Adrenal gland (tissue), 9 donors: ENCODE measurements at regions not wholly inside any gene's neighbourhood (a gene's known extent, or its start where the extent isn't known, plus 50 kb on each side); places are given as distances from the start of the nearest gene placed in this dataset.
"Not testable (repeated sequence)": the region's sequence is repeated elsewhere in the genome, so short reads cannot be mapped to it uniquely, and the experiment has no call there.

Source experiments
- DNase-seq, 7 donors: peaks; one replicate each; pipeline ENCODE4 v3.0.0-alpha.2; 2019 to 2020
- H3K27ac ChIP-seq, 5 donors: fragments of 200-600 bp; sonication (generic) in 4 of 5; 1 replicate in 3 of 5; 2 replicates in 2 of 5; pipeline versions ENCODE4 v1.5.1 to v1.8.0; 2016 to 2020; ENCODE audit warnings: mild to moderate bottlenecking in 1 of 5
- H3K27me3 ChIP-seq: fragments of 200-600 bp; 2 replicates; pipeline ENCODE4 v1.8.0; 2021
- H3K36me3 ChIP-seq, 2 donors: fragments of 200-600 bp; replicated peaks in 1 of 2; 1 replicate in 1 of 2; 2 replicates in 1 of 2; pipeline versions ENCODE4 v1.5.1 to v1.8.0; 2018 to 2022
- H3K4me1 ChIP-seq, 2 donors: fragments of 200-600 bp; replicated peaks in 1 of 2; 1 replicate in 1 of 2; 2 replicates in 1 of 2; pipeline versions ENCODE4 v1.5.1 to v1.8.0; 2018 to 2021
- H3K4me3 ChIP-seq, 4 donors: fragments of 200-600 bp; sonication (generic) in 3 of 4; one replicate each; pipeline ENCODE4 v1.5.1; 2016 to 2018
- H3K9me3 ChIP-seq, 3 donors: fragments of 200-600 bp; sonication (generic) in 1 of 3; replicated peaks in 1 of 3; 1 replicate in 2 of 3; 2 replicates in 1 of 3; pipeline versions ENCODE4 v1.5.1 to v1.8.0; 2016 to 2021
- POLR2A ChIP-seq, 2 donors: fragments of 450-650 bp; IDR thresholded peaks; one replicate each; pipeline ENCODE4 v1.6.1; 2017; ENCODE audit warnings: antibody characterized with exemption in 2 of 2, mild to moderate bottlenecking in 2 of 2, moderate library complexity in 1 of 2
- WGBS, 4 donors: extraction: QIAGEN DNeasy Blood & Tissue Kit in 2 of 4; methylation state at CpG; one replicate each; pipeline versions ENCODE4 v1.1.5 to v1.1.7; 2013 to 2017; 5-methylcytosine and 5-hydroxymethylcytosine counted together
- intact Hi-C, 2 donors: fragments of 100-400 bp; cut with DNase I; formaldehyde crosslinking; loops; one replicate each; pipeline versions ENCODE4 v1.14.1 to v1.15.0; 2022 to 2023
- TF ChIP-seq, protein P1 (sequence below), 6 experiments: fragments of 450-650 bp in 4 of 6; fragments of 200-600 bp in 2 of 6; sonication (generic) in 1 of 6; IDR thresholded peaks; 1 replicate in 5 of 6; 2 replicates in 1 of 6; pipeline versions ENCODE4 v1.5.1 to v1.8.0; 2016 to 2021; ENCODE audit warnings: antibody characterized with exemption in 6 of 6, mild to moderate bottlenecking in 2 of 6, moderate library complexity in 1 of 6
- donor health status: healthy with polysubstance abuse.
- donor health status: Bipolar disorder and iron deficiency.
- donor health status: DM: yes; HTN: yes; CAD: no.
- donor health status: DM: no; HTN: no; CAD: no.
- donor health status: DM: no; HTN: no; CAD: no.

DNA sequence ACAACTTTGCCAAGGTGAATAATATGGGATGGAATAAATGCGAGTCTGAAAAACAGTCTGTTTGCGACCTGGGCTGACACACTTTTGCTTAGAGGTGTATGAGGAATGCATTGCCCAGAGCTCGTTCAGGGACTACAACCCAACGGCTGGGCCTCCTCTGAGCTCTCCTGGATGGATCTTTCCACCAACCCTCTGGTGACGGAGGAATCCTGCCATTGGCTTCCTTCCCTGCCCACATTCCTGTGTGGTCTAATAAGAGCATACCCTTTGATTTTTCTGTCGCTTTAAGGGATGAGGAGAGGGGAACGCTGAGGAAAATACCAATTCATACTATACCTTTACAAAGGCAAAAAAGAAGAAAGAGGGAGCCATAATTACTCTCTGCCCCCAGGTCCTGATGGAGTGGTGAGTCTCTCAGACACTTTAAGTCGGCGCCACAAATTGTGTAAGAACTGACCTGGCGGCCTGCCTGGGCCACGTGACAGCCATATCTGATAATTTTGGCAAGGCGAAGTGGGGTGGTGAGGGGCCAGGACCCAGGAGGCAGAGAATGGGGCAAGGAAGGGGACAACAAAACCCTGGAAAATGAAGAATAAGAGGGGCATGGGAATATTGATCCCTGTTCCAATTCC lies 265.2 kb upstream of the MSX2 start:
- no peaks in the 10 kb centered on the region for H3K4me1 ChIP-seq
- intact Hi-C loops, result no loop called here
- no peaks in the 10 kb centered on the region for H3K36me3 ChIP-seq
- H3K27me3 ChIP-seq, result no peaks in the 10 kb centered on the region
- WGBS, 4 donors, result 68 to 78% (median 75%) methylated on average over 12 of the region's 12 CpGs
- H3K4me3 ChIP-seq, result no peak overlapping the region
- TF ChIP-seq POLR2A (IDR thresholded peaks at IDR 0.05), result no peak
- TF ChIP-seq, protein P1, sequence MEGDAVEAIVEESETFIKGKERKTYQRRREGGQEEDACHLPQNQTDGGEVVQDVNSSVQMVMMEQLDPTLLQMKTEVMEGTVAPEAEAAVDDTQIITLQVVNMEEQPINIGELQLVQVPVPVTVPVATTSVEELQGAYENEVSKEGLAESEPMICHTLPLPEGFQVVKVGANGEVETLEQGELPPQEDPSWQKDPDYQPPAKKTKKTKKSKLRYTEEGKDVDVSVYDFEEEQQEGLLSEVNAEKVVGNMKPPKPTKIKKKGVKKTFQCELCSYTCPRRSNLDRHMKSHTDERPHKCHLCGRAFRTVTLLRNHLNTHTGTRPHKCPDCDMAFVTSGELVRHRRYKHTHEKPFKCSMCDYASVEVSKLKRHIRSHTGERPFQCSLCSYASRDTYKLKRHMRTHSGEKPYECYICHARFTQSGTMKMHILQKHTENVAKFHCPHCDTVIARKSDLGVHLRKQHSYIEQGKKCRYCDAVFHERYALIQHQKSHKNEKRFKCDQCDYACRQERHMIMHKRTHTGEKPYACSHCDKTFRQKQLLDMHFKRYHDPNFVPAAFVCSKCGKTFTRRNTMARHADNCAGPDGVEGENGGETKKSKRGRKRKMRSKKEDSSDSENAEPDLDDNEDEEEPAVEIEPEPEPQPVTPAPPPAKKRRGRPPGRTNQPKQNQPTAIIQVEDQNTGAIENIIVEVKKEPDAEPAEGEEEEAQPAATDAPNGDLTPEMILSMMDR (IDR thresholded peaks at IDR 0.05), result no peak
- H3K27ac ChIP-seq, result no peak overlapping the region
- H3K9me3 ChIP-seq, result no peaks in the 10 kb centered on the region
- no peak for DNase-seq

DNA sequence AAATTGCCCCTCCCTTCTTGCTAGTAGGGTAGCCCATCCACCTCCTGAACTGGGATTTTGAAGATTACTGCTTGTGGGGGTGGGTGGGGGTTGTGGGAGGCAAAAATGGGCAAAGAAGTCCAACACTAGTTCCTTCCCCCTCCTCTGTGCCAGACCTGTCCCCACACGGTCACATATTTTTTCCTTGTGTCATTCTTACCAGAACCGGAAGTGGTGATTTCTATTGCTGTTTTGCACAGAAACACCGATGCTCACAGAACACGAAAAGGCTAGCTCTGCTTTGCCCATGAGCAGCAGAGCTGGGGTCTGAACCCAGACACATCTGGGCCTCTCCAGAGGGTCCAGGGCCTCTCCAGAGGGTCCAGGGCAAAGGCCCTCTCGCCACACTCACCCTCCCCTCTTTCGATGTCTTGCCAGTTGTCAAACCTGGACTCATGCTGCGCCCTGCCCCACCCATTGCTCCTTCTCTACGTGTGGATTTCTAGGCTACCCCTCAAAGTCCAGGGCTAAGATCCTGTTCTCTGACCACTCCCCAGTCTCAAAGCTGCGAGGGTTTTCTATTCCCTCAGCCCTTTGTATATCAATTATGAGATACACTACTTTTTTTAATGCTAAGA lies 264.4 kb upstream of the MSX2 start:
- H3K4me3 ChIP-seq, result no peak overlapping the region
- no peaks in the 10 kb centered on the region for H3K9me3 ChIP-seq
- no peaks in the 10 kb centered on the region for H3K4me1 ChIP-seq
- WGBS, 4 donors, result 62 to 76% (median 67%) methylated on average over 9 of the region's 9 CpGs
- DNase-seq, result no peak
- H3K27ac ChIP-seq, result no peak overlapping the region
- intact Hi-C loops, result no loop called here
- H3K27me3 ChIP-seq, result no peaks in the 10 kb centered on the region
- H3K36me3 ChIP-seq, result no peaks in the 10 kb centered on the region
- no peak for TF ChIP-seq POLR2A (IDR thresholded peaks at IDR 0.05)
- TF ChIP-seq, protein P1 (IDR thresholded peaks at IDR 0.05), result no peak

DNA sequence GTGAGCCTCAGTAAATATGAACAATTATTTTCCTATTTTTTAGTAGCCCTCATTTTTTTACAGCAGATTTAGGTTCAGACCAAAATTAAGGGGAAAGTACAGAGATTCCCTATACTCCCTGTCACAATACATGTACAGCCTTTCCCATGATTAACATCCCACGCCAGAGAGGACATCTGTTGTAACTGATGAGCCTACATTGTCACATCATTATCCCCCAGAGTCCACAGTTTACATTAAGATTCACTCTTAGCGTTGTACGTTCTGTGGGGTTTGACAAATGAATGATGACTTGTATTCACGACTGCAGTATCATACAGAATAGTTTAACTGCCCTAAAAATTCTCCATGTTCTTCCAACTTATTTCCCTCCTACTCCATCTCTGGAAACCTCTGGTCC lies 262.3 kb upstream of the MSX2 start:
- H3K4me1 ChIP-seq, result no peaks in the 10 kb centered on the region
- no peaks in the 10 kb centered on the region for H3K9me3 ChIP-seq
- H3K4me3 ChIP-seq, result no peak overlapping the region
- intact Hi-C loops, result no loop called here
- H3K27me3 ChIP-seq, result no peaks in the 10 kb centered on the region
- H3K36me3 ChIP-seq, result no peaks in the 10 kb centered on the region
- no peak for DNase-seq
- WGBS, 4 donors, result 32 to 50% (median 42%) methylated on average over 4 of the region's 4 CpGs
- no peak for TF ChIP-seq POLR2A (IDR thresholded peaks at IDR 0.05)
- TF ChIP-seq, protein P1 (IDR thresholded peaks at IDR 0.05), result no peak
- no peak overlapping the region for H3K27ac ChIP-seq

DNA sequence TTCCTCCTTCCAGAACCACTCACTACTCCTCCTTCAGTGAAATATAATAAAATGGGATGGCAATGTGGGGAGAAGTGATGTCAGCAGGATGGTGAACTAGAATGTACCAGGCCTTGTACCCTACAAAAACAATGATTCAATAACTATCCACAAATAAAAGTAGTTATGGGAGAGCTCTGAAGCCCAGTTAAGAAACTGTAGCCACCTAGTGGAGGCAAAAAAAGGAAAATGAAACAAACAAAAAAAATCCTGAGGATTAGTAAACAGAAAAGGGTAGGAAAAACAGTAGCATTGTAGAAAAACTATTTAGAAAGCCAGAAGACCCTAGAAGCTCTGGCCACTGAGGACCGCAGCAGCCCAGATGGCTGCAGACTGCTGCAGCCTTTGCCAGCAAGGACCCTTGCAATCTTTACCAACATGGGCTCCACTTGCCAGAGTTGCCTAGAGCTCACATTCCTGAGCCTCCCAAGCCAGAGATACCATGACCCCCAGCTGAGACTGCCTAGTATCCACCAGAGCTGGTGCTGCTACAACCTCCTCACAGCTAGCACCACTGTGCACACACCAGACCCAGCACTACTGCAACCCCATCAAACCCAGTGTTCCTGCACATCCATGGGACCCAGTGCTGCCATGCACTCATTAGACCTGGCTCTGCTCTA lies 259.7 kb upstream of the MSX2 start:
- 88 to 100% (median 95%) methylated on average over 1 of the region's 1 CpG for WGBS, 4 donors
- Histone ChIP-seq H3K4me3 (no peak overlapping the region), H3K27ac (no peak overlapping the region), H3K36me3 (no peaks in the 10 kb centered on the region), H3K27me3 (no peaks in the 10 kb centered on the region), H3K9me3 (no peaks in the 10 kb centered on the region), H3K4me1 (no peaks in the 10 kb centered on the region)
- intact Hi-C loops, result no loop called here
- DNase-seq, result no peak
- TF ChIP-seq POLR2A (IDR thresholded peaks at IDR 0.05), result no peak
- TF ChIP-seq, protein P1 (IDR thresholded peaks at IDR 0.05), result no peak

DNA sequence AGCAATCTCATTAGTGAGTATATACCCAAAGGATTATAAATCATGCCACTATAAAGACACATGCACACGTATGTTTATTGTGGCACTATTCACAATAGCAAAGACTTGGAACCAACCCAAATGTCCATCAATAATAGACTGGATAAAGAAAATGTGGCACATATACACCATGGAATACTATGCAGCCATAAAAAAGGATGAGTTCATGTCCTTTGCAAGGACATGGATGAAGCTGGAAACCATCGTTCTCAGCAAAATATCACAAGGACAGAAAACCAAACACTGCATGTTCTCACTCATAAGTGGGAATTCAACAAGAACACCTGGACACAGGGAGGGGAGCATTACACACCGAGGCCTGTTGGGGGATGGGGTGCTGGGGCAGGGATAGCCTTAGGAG lies 252.9 kb upstream of the MSX2 start:
- WGBS, 4 donors, result 83 to 91% (median 88%) methylated on average over 3 of the region's 3 CpGs
- H3K4me1 ChIP-seq, result not testable (repeated sequence)

More for the DNA sequence above, 252.9 kb upstream of the MSX2 start:
- H3K27ac ChIP-seq, H3K9me3 ChIP-seq, H3K4me3 ChIP-seq, intact Hi-C loops, H3K36me3 ChIP-seq, H3K27me3 ChIP-seq, DNase-seq: not testable (repeated sequence)
